GM18867 (cell line): ENCODE measurements at regions not wholly inside any gene's neighbourhood (a gene's known extent, or its start where the extent isn't known, plus 50 kb on each side); places are given as distances from the start of the nearest gene placed in this dataset.

Experiments used
- ATAC-seq: cut with Tn5 transposase; IDR thresholded peaks from one replicate; pipeline ENCODE4 v1.9.1; 2021; ENCODE audit warnings: mild to moderate bottlenecking, moderate library complexity; ENCODE audit not compliant: unreplicated experiment

- no peak for ATAC-seq
Measured at GRCh38 chr20:16123623-16124022, 449.6 kb downstream of the KIF16B start.

GRCh38 chr20:16119909-16120308, 453.3 kb downstream of the KIF16B start:
- no peak for ATAC-seq

GRCh38 chr20:16115911-16116552, 457.2 kb downstream of the KIF16B start:
- no peak for ATAC-seq

GRCh38 chr20:16113736-16114135, 459.5 kb downstream of the KIF16B start:
- ATAC-seq: no peak

- ATAC-seq: no peak
Measured at GRCh38 chr20:16111852-16112412, 461.3 kb downstream of the KIF16B start.

GRCh38 chr20:16111172-16111832, 461.9 kb downstream of the KIF16B start:
- no peak for ATAC-seq

GRCh38 chr20:16107172-16107870, 465.9 kb downstream of the KIF16B start:
- no peak for ATAC-seq

GRCh38 chr20:16106191-16106849, 466.9 kb downstream of the KIF16B start:
- no peak for ATAC-seq

- no peak for ATAC-seq
Measured at GRCh38 chr20:16104783-16105182, 468.5 kb downstream of the KIF16B start.
